GM18907 (cell line): ENCODE measurements at regions not wholly inside any gene's neighbourhood (a gene's known extent, or its start where the extent isn't known, plus 50 kb on each side); places are given as distances from the start of the nearest gene placed in this dataset.

Experiments used
- ATAC-seq: cut with Tn5 transposase; IDR thresholded peaks from one replicate; pipeline ENCODE4 v1.9.1; 2021; ENCODE audit warnings: mild to moderate bottlenecking, moderate library complexity; ENCODE audit not compliant: unreplicated experiment

DNA sequence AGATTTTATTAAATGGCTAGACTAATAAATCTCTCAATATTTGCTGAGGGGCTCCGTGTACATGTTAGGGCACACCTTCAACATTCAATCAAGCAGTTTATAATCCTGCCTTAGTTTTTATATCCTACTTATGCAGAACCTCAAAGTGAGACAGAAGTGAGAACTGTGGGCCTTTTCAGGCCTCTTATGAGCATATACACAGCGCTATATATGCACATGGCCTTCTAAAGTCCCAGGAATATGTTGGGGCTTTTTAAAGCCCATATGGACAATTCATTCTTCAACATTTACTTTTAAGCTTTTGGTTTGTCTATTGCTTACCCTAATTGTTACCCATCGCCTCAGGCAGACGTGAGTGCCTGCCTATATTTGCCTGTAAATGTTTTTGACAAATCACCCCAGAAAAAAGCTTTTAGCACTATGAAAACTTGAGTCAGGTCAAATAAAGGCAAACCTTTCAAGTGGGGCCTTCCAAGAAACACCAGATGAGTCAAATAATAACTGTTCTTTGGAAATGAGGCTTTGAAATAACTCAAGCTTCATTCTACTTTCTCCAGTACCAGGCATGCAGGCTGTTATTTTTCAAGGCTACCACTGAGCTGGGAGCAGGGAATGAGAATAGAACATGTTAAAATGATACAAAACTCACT is 58.2 kb downstream of the ESM1 start:
- ATAC-seq = no peak

DNA sequence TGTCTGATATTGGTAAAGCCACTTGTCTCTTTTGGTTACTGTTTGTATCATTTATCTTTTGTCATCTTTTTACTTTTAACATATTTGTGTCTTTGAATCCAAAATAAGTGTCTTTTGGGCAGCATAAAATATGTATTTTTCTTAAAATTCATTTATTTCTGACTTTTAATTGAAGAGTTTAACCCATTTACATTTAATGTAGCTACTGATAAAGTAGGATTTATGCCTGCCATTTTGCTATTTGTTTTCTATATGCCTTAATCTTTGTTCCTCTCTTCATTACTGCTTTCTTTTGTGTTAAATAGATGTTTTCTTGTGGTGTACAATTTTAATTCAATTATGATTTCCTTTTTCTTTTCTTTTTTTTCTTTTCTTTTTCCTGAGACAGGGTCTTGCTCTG is 60.9 kb downstream of the ESM1 start:
- no peak for ATAC-seq

DNA sequence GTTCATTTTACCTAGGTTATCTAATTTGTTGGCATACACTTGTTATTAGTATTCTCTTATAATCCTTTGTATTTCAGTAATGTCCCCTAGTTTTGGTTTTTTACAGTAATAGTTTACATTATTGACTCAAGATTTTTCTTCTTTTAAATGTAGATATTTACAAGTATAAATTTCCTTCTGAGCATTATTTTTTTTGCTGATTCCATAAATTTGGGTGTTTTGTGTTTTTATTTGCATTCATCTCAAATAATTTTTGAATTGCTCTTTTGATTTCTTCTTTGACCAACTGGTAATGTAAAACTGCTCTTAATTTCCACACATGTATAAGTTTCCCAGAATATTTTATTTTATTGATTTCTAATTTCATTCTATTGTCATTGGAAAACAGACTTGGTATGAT is 68.1 kb downstream of the ESM1 start:
- ATAC-seq = no peak

DNA sequence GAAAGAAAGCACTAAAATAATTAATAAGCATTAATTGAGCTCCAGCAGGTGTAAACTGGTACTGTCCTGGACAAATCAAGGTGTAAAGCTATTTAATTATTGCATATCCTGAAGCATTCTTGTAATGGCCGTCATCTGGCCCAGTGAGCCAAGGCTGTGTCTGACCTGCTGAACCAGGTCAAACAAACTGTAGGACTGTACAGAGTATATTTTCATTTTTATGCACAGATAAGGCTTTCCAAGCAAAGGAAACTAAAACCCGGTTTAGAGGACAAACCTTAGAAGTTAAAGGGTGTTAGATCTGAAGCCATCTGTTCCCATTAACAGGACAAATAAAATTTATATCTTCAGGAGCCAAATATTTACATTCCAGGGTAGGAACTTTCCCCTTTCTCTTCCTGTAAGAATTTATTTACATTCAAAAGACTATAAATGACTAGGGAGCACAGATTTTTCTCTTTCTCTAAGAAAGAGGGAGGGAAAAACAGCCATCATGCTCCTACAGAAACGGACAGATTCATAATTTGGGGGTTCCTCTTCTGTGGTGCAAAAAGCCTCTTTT is 69.8 kb downstream of the ESM1 start:
- no peak for ATAC-seq

DNA sequence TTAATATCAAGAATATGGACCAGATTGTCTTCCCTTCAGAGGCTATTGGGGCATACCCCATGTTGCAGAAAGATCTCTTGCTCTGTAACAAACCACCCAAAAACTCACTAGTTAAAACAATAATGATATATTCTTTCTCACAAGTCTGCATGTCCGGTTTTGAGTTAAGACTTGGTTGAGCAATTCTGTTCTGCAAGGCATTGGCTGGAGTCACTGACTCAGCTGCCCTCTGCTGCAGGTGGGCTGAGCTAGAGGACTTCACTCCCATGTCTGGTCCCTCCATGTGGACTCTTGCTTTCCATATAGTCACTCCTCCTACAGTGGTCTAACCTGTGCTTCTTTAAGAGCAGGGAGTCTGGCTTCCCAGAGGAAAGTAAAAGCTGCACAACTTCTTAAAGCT is 73.4 kb downstream of the ESM1 start:
- ATAC-seq = no peak

DNA sequence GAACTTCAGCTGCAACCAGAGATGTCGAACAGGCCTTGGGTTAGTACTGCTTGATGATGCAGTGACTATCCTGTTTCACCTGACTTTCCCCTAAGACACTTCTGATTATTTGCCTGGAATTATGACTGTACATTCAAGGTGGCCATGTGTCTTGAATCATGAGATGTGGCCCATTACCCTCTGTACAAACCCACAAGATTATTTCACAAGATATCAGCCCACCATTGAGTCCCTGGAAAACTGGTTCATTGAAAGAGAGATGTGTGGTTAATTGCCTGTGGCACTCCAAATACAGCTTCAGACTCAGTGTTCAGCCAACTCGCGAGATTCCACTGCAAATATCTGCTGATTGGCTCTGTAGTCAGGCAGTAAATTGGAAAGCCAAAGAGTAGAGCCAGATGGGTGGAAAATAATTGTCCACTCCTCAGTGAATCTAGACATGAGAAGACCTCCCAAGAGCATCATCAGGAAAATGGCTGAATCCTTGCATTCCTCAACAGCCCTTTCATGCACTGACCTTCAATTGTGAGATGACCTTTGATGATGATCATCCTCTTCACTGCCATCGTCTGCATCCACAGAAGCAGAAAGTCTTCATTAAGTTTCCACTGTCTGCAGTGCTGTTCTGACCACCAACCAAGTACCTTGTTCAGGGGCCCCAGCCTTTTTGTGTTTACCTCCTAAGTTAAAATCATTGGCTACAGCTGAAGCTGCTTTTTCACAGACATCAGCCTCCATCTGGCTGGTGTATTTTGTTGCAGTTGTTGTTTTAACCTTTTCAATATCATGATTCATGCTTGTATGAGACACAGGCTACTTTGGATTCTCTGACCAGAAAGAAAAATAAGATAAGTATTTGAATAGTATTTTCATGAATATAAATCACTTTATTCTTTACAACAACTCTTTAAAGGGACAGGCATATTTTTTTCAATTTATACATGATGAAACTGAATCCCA is 75.2 kb downstream of the ESM1 start:
- no peak for ATAC-seq

DNA sequence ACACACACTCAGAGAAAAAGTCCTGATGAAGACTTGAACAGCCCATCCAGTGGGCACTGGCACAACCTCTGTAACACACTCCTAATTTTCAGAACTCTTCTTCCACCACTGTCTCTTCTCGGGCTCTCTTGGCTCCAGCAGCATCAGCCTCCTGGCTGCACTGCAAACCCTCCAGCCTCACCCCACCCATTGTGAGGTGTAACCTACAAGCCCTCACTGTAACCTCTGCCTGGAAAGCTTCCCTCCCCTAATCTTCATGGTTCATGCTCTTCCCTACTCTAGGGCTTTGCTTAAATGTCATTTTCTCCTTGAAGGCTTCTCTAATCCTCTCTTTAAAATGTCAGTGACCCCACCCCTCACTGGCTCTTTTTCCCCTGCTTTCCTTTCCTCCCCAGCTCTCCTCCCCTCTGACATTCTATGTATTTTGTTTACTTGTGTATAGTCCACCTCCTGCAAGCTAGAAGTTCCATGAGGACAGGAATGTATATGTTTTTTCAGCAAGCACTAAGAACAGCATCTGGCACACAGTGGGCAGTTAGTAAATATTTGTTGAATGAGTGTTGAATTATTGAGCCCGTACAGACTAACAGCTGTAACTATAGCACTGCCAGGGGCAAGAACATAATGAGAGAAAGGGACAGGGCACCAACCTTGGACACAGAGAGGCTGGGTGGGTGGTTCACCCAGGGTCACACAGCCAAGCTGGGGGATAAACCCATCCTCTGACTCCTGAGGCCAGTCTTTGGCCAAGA is 76.4 kb downstream of the ESM1 start:
- no peak for ATAC-seq

DNA sequence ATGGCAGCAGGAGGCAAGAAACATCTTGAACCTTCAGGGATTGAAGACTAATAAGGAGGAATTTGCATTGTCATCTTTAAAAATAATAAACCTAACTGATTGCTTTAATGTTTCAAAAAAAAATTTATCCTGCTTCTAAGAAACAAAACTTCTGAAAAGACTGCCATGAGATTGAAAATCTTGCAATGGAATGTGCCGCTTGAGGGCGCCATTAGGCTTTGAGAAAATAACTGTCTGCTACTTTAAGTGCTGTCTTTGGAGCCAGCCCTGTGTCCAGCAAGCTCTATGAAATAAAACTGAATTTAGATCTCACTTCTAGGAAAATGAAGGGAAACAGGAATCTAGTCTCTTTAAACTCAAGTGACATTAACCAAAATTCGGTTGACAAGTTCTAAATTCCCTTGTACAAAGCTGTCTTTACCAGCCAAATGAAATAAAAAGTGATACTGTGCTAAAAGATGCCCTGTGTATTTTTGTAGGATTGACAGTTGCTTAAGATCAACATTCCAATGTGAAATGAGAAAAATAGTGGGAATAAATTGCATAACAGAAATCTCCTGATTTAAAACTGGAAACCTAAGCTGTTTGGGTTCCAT is 79.4 kb downstream of the ESM1 start:
- no peak for ATAC-seq

DNA sequence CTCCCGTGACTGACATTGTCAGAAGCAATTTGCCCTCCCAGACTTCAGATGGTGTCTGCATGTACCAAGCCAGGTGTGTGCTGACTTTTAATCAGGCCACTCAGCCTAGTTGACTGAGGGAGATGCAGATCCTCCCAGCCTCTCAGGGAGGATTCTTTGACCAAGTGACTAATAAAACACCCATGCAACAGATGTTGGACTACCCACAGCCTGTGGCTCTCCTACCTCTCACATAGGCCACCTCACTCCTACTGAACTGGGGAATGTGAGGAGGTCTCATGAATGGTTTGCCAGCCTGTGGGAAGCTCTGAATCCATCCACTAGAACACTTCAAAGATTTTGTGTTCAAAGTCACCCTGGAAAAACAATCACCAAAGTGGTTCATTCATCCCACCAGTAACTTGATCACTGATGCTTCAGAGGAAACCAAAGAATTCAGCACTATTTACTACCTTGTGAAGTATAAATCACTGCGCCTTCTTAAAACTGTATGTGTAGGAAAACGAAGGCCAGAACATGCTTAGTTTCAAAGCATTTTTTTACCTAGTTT is 80.1 kb downstream of the ESM1 start:
- no peak for ATAC-seq

DNA sequence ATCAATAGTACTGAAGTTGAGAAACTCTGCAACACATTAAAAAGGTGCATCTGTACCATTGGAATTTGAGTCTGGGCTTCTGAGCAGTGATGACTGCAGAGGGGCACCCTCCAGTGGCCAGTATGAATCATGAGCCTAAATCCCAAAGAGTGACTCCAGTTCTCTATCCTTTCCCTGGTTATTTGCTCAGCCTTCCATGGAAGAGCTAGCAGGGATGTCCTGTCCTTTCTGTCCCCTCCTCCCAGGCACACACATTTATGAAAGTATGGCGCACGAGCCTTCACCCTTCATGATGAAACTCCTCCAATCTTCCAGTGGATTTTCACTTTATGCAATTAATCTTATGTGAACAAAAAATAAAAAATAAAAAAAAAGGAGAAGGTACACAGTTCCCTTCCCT is 81.0 kb downstream of the ESM1 start:
- ATAC-seq = no peak

DNA sequence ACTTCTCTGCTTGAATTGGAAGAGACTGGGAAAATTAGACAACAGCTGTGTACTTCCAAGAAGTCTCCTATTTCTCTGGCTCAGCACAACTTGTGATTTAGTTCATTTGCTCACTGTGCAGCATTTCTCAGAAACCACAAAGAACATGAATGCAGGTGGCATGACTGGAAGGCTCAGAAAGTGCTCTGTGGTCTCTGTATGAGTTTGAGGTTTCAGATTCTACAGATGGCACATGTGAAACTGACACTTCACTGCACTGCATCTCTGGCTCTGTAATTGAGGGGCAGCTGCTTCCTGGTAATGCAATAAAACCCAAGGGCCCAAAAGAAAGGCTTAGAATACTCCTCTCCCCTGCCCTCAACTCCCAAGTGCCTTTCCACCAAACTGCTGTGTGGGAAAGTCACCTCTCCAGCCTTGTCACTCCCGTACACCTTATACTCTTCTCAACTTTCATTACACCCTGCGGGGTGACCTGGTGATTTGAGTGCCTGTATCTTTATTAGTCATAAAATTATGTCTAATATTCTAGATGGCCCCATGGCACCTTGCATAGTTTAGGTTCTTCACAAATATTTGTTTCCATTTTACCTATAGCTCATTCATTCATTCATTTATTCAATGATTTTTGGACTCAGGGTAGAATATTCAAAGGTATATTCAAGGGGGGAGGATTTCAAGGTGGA is 82.5 kb downstream of the ESM1 start:
- ATAC-seq = peak; percentile 100

DNA sequence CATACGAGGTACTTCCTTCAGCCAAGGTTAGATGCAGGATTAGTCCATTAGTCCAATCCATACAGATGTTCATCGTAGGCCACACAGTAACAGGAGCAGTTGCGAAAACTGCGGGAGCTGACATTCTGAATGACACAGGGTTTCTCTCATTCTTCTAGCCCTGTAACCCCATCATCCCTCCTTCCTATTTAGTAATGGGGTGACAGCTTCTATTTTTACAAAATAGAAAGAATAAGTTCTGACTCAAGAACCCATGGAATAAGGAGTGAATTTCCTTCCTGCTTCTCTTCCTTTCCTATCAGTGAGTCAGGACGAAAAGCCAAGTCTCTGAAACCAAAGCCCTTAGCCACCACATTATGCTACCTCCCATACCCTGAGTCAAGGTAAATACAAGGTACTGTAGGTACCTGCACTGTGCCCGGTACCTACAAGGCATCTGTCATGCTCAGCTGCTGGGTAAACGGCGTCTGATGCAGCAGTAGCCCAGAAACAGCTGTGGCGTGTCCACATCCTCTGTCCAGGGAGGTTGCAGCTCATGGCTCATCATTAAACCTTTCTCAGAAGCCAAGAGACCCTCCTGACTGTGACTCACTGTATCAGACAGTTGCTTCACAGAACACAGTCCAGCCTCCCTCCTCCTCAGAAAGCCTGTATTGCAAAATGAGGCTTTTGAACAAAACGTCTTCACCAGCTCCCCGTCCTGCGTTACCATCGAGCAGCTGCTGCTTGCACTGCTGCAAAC is 84.2 kb downstream of the ESM1 start:
- ATAC-seq = no peak

DNA sequence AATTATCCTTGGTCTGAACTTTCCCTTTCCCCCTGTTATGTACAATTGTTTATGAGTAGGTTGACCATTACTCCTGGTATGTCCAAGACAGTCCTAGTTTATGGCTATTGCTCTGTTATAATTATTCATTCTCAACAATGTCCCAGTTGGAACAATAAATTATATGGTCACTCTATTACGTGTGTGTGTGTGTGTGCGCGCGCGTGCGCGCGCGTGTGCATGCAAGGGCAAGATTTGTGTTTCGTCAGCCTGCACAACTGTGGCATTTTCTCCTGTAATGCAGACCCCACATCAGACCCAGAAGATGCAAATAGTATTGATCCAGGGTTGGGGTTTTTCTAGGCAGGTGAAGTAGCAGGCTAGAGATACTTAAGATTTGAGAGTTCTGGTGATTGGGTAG is 88.4 kb downstream of the ESM1 start:
- ATAC-seq = no peak

DNA sequence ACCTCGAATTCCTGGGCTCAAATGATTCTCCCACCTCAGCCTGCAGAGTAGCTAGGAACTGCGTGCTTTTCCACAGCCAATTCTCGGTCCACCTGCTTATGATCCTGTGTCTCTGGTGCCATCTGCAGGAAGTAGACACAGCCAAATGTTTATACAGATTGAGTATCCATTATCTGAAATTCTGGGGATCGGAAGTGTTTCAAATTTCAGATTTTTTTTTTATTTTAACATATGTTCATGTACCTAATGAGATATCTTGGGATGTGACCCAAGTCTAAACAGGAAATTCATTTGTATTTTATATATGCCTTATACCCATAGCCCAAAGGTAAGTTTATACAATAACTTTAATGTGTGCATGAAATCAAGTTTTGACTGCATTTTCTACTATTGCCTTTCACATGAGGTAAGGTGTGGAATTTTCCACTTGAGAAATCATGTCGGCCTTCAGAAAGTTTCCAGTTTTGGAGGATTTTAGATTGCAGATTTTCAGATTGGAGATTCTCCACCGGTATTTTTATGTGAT is 89.5 kb downstream of the ESM1 start:
- no peak for ATAC-seq

DNA sequence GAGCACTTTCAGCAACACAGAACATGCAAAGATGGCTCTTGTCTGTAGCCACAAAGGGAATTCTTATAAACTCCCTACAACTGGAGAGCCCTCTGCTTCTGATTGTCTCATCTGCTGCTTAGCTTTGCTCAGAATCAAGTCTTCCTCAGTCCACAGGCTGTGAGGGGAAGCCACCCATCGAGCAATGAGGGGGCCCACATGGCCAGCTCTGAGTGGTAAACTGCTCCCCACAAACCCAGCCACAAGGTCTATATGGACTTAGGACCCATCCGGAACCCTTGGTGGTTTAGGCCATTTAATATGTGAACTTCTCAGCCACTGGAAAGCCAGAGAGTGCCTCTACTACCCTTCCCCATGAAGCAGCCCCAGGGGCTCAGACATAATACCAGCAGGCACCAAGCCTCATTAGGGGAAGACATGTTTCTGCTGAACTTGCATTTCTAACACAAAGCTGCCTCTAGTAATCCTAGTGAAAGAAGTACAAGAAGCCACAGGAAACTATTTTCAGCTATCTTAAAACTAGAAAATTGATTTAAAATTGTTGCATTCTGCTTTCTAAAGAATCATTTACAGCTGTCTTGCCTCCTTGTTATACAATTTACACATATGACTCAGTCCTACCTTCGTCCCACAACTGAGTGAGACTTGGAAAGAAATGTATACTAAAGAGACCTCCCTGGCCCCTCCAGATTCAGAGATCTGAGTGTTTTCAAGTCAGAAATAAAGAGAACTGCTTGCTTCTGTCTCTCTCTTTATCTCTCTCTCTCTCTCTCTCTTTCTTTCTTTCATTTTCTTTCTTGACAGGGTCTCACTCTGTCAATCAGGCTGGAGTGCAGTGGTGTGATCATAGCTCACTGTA is 90.2 kb downstream of the ESM1 start:
- ATAC-seq = no peak

DNA sequence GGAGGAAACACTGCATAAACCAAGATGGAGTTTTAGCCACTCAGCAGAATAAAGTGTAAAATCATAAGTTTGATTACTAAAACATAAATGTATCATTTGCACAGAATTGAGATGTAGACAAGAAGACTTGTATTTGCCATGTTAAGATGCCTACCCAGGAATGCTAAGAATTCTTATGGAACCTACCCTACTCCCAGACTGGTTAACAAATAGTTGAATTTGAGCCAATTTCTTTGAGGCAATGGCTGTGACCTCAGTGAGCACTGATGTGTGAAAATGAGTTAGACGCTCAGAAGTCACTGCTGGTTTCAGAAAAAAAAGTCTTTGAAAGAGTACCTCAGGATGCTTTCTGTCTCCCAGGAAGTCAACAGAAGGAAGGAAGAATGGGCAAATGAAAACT is 95.6 kb downstream of the ESM1 start:
- no peak for ATAC-seq

DNA sequence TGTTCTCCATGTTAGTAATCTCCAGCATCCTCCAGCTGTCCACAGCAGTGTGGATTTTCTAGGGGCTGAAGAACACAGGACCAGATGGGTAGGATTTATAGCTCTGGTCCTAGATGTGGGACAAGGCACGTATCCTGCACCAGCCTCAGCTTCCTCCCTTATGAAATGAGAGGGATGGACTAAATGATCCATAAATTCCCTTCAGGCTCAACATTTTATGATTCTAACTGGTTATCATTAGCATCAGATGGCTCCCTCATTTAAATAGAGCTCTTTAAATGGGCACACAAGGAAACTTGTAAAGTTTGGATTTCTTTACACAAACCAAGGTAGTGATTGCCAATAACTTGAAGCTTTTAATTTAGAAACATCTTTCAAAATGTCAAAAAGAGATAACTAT is 97.7 kb downstream of the ESM1 start:
- no peak for ATAC-seq

DNA sequence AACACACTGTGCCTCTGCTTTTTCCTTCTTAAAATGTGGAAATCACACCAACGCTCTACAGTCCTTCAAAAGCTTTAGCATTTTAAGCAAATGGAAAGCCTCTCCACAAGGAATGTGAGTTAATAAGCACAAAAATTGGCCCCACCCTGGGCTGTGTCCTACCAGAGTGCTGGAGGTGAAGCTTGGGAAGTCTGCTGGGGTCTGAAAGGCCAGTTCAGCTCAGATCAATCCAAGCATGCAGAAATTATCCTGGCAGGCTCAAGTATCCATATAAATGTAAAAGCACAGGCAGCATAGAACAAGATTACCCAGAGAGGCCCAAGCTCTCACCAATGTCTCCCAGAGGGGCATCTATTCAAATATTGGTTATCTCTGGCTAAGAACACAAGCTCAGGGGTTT is 98.5 kb downstream of the ESM1 start:
- ATAC-seq = no peak
